ENCODE measurements at regions not wholly inside any gene's neighbourhood (a gene's known extent, or its start where the extent isn't known, plus 50 kb on each side); places are given as distances from the start of the nearest gene placed in this dataset.
"Not testable (repeated sequence)": the region's sequence is repeated elsewhere in the genome, so short reads cannot be mapped to it uniquely, and the experiment has no call there.

DNA sequence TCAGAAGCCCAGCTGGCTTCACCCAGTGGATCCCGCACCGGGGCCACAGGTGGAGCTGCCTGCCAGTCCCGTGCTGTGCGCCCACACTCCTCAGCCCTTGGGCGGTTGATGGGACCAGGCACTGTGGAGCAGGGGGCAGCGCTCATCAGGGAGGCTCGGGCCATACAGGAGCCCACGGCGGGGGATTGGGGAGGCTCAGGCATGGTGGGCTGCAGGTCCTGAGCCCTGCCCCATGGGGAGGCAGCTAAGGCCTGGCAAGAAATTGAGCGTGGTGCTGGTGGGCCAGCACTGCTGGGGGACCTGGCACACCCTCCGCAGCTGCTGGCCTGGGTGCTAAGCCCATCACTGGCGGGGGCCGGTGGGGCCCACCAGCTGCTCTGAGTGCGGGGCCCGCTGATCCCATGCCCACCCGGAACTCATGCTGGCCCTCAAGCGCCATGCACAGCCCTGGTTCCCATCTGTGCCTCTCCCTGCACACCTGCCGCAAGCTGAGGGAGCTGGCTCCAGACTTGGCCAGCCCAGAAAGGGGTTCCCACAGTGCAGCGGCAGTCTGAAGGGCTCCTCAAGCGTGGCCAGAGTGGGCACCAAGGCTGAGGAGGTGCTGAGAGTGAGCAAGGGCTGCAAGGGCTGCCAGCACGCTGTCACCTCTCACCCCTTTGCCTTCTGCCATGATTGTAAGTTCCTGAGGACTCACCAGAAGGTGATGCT is 705.1 kb downstream of the STPG2 start:
- not testable (repeated sequence) for DNase-seq

DNA sequence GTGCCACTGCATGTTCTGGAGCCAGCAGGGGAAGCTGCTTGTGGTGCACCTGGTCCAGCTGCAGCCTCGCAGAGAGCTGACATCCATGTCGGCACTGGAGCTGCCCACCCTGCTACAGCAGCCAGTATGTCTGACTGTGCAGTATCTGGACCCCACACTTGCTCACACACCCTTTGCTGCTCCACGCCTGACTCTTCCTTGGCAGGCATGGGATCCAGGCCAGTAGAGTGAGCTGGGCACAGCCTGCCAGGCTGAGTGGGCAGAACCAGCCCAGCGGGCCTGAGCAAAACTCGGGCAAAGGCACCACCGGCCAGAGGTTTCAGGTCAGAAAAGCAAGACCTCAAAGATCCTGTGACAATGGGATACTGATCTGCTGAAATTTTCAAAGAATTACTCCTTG is 690.1 kb downstream of the STPG2 start:
- no peak for DNase-seq

DNA sequence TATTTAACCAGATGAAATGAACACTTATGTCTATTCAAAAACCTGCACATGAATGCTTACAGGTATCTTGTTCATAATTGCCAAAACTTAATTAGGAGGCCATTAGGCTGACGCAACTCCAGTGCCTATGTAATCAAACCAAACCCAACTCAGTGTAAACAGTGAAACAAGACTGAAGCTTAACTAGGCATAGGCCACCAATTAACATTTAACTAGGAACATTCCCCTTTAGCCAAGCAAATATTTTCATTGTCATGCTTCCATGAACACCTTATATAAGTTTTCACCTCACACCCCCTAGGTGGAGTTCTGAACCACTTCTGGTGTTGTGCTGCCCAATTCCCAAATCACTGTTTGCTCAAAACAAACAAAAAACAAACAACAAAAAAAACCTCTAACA is 686.0 kb downstream of the STPG2 start:
- no peak for DNase-seq

DNA sequence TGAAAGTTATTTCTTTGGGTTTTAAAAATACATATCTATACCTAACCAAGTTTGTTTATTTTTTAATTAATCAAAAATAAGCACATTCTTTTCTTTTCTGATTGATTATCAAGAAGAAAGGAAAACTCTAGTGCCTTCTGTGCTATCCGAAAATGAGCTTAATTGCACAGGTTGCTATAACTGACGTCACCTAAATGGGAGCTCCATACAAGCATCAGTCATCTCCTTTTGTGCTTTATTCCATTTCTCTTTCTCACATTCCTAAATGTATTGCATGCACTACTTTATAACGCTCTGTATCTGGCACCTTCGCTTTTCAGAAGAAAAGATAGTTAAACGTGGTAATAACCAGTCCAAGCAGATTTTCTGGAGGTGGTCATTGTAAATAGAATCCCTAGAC is 675.0 kb downstream of the STPG2 start:
- DNase-seq, result no peak

DNA sequence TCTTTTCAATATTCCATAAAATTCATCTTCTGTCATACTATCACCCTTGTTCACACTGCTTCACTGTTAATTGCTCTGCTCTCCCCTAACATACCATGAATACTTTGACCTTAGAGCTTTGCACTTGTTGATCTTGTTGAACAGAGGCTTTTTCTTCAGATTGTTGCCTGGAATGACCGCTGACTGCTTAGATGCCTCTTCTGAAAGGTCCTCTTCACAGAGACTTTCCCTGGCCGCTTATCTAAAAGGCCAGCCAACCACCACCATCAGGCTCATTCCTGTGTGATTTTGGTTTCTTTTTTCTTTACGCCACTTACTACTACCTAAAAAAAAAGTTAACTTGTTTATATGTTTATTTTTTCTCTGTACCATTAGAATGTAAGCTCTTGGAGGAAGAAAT is 667.7 kb downstream of the STPG2 start:
- no peak for DNase-seq

DNA sequence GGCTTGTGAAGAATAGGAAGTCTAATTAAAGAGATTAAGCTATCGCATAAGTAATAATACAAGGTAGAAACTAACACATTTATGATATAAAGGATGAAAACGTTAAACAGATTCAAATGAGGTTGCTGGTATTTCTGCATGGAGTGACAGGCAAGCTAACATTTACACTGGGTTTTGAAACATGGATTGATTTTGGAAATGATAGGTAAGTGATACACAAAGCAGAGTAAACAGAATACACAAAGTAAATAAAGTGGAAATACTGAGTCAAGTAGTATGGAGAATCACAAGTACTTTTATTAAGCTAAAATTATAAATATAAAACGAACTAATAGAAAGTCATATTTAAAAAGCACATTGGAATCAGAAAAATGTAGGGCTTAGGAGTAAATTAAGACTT is 665.3 kb downstream of the STPG2 start:
- DNase-seq, result no peak

DNA sequence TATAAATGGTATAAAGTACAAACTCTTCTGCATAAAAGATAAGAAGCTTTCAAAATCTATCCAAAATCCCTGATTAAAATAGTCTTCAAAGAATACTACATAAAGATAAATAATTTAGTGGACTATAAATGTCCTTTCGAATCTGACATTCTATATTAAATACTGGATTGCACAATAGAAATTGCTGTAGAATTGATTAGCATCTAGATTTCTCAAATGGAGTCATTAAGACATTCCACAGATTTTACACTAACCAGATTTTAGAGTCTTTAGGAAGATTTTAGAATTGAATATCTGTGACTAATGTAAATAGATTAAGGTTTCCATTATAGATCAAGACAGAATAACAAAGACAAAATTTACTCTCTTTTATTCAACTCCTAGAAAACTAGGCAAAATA is 663.9 kb downstream of the STPG2 start:
- no peak for DNase-seq

DNA sequence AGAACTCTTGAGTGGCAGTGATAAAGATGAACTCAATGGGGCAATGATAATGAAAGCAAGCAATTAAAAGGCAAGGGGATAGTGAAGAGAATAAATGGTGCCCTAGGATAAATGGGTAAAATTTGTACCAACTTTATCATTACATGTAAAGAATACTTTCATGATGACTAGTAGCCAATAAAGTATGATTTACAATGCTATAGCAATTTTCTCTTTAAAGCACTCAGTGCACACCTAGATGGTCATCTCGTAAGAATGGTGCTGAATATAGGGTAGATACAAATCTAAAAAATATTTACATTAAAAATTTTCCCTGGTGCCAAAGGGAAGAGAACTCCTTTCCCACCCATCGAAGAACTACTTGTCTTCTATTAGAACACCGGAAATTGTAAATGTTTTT is 651.4 kb downstream of the STPG2 start:
- DNase-seq, result no peak

DNA sequence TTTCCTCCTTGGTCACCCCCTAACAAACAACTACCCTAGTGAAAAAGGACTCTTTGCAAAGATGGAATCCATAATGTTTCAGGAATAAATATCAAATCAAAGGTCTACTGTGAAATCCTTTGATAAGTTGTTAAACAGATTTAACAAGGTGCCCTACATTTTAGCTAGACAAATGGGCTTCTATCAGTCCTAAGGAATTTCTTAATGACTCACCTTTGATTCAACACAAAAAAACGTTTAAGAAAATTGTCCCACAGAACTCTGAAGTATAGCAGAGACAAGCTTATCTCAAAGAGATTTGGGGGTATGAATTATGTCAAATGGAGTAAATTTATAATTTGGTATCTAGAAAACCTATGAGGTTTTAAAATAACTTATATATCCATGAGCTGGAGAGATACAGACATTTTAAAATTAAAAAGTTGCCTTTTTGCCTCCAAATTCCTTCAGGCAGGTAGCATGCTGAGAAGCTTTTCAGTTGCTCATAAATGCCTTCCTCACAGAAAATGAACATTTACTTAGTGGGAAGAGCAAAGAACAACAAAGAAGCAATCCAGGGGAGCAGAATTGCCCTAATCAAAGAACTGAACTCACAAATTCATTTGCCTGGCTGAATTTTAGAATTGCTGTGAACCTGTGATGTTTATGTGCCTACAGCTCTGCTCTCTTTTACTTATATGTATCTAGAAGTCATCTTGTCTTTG is 649.3 kb downstream of the STPG2 start:
- no peak for DNase-seq

DNA sequence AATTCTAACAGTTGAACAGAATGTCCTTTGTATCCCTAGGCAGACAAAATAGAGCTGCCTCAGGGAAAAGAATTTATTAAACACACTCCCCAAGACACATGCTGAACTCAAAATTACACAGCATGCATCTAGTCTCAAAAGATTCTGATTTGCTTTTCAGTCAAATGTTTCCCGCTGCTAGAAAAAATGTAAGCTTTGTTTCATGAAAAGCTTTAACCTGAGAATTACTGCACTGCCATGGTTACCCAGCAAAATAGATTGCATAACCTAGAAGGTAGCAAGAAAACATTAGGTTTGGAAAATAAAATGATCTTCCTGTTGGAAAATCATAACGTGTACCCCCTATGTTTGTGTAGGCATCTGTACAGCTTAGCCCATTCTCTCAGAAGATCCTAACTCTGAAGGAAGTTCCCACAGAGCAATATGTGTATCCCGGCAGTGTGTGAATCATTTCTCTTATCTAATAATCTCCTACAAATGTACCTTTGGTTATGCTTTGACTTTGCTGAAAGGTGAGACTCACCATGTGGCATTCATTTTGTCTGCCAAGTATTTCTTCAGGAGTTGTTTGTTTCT is 646.9 kb downstream of the STPG2 start:
- DNase-seq, result no peak

DNA sequence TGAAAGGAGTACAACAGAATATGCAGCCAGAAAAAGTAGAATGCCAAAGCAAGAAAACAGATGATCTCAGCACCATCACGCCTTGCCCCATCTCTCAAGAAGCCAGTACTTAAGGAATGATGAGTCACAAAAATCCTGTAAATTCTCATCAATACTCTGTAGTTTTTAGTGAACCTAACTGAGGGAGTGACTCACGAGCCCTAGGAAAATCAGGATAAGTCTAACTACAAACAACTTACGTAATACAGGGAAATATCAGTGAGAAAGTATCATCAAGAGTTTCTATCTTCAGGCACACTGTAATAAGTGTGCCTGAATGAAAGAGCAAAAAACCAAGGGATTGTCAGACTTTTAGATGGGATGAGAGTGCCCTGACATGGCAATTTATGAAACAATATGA is 644.4 kb downstream of the STPG2 start:
- DNase-seq, result no peak

DNA sequence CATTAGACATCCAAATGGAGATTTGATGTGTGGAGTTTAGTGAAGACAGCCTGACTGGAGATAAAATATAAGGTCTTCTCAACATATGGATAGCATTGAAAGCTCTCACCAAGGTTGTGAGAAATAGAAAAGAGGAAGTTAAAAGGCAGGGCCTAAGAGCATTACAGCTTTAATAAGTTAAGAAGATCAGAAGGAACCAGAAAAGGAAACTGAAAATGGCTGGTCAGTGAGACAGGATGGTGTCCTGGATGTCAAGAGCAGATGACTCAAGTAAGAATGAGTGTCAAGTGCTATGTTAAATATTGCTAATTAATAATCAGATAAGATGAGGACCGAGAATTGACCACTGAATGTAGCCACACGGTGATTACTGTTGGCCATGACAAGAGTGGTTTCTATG is 642.9 kb downstream of the STPG2 start:
- DNase-seq, result no peak

DNA sequence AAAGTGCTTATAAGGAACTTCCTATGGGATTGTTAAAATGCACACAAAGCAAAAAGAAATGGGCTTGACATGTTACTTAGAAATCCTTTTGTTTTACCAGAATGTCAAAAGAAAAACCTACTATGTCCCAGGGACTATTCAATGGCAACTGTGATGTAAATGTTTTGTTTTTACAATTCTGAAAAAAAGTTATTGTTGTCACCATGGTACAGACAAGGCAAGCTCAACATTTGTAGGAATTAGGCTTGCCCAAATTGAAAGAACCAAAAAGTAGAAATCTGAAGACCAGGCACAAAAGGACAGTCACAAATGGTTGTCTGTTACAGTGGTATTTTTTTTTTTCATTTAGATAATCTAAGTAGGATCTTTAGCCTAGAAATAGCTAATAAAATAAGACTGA is 638.6 kb downstream of the STPG2 start:
- DNase-seq, result no peak

DNA sequence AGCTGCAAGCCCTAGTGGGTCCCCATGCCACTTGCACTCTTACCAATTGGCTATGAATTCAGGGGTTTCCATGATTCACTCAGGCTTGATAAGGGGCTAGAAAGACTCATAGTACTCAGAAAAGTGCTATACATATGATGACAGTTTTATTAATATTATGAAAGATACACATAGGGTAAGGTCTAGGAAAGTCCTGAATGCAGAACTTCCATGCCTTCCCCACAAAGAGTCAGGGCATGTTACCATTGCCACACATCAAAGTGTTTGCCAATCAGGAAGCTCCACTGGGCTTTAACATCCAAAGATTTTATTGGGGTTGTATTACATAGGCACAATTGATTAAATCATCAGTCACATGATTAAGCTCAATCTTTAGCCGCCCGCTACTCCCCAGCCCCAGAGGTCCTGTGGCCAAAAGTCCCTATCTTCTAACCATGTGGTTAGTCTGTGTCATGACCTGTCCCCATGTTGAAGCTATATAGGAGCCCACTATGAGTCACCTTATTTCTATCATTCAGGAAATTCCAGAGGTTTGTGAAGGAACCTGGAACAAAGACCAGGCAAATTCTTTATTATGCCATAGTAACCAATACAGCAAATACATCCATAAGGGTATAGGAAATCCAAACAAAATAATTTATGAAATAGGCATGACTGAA is 635.6 kb downstream of the STPG2 start:
- no peak for DNase-seq

Measured in activated CD4-positive, alpha-beta T cell treated with anti-CD3 and anti-CD28 coated beads, Interleukin-2, amount 50 U/mL, for 48 hours (primary cell).